ENCODE measurements at regions not wholly inside any gene's neighbourhood (a gene's known extent, or its start where the extent isn't known, plus 50 kb on each side); places are given as distances from the start of the nearest gene placed in this dataset.

GRCh38 chr6:126461045-126461444 is 121.1 kb downstream of the CENPW start:
- Histone ChIP-seq H2AFZ (ENCODE audit: low read length) (no peak overlapping the region), H3F3A (ENCODE audit: insufficient read depth, low read length) (no peaks in the 10 kb centered on the region), H4K20me1 (ENCODE audit: insufficient read depth, low read length) (no peaks in the 10 kb centered on the region), H3K27ac (ENCODE audit: low read depth, low read length, poor library complexity, severe bottlenecking) (no peak overlapping the region), H3K9ac (ENCODE audit: low read length) (no peak overlapping the region), H3K4me3 (ENCODE audit: low read depth, low read length, poor library complexity, severe bottlenecking) (no peak overlapping the region), H3K79me2 (ENCODE audit: insufficient read depth, low read length) (no peaks in the 10 kb centered on the region), H3K27me3 (ENCODE audit: insufficient read depth, low read length) (no peaks in the 10 kb centered on the region), H3K4me1 (ENCODE audit: insufficient read depth, low read length, severe bottlenecking) (no peaks in the 10 kb centered on the region), H3K4me2 (ENCODE audit: low read length) (no peak overlapping the region), H3K9me3 (ENCODE audit: low read length) (no peaks in the 10 kb centered on the region), H3K36me3 (ENCODE audit: insufficient read depth, low read length) (no peaks in the 10 kb centered on the region), H3K9me2 (ENCODE audit: low read depth, low read length) (no peaks in the 10 kb centered on the region)
- TF ChIP-seq EZH2 (IDR thresholded peaks at IDR 0.05; ENCODE audit: borderline replicate concordance, low read length) = no peak
- TF ChIP-seq CTCF (IDR thresholded peaks at IDR 0.05; ENCODE audit: low read length) = no peak

- H3K4me2 ChIP-seq (ENCODE audit: low read length) = no peak overlapping the region
- no peaks in the 10 kb centered on the region for H3K9me2 ChIP-seq (ENCODE audit: low read depth, low read length)
- H3K4me1 ChIP-seq (ENCODE audit: insufficient read depth, low read length, severe bottlenecking) = no peaks in the 10 kb centered on the region
- H3K9ac ChIP-seq (ENCODE audit: low read length) = no peak overlapping the region
- no peak overlapping the region for H3K27ac ChIP-seq (ENCODE audit: low read depth, low read length, poor library complexity, severe bottlenecking)
- TF ChIP-seq EZH2 (IDR thresholded peaks at IDR 0.05; ENCODE audit: borderline replicate concordance, low read length) (no peak), CTCF (IDR thresholded peaks at IDR 0.05; ENCODE audit: low read length) (no peak)
- H3F3A ChIP-seq (ENCODE audit: insufficient read depth, low read length) = no peaks in the 10 kb centered on the region
- no peak overlapping the region for H3K4me3 ChIP-seq (ENCODE audit: low read depth, low read length, poor library complexity, severe bottlenecking)
- H2AFZ ChIP-seq (ENCODE audit: low read length) = no peak overlapping the region
- no peaks in the 10 kb centered on the region for H3K27me3 ChIP-seq (ENCODE audit: insufficient read depth, low read length)
- no peaks in the 10 kb centered on the region for H3K36me3 ChIP-seq (ENCODE audit: insufficient read depth, low read length)
- H3K9me3 ChIP-seq (ENCODE audit: low read length) = no peaks in the 10 kb centered on the region
- H3K79me2 ChIP-seq (ENCODE audit: insufficient read depth, low read length) = no peaks in the 10 kb centered on the region
- no peaks in the 10 kb centered on the region for H4K20me1 ChIP-seq (ENCODE audit: insufficient read depth, low read length)
Observed at GRCh38 chr6:126464245-126464644, 124.3 kb downstream of the CENPW start.

- Histone ChIP-seq H2AFZ (ENCODE audit: low read length) (no peak overlapping the region), H3F3A (ENCODE audit: insufficient read depth, low read length) (no peaks in the 10 kb centered on the region), H3K9me2 (ENCODE audit: low read depth, low read length) (no peaks in the 10 kb centered on the region), H3K4me2 (ENCODE audit: low read length) (no peak overlapping the region), H3K36me3 (ENCODE audit: insufficient read depth, low read length) (no peaks in the 10 kb centered on the region), H3K9me3 (ENCODE audit: low read length) (no peaks in the 10 kb centered on the region), H3K9ac (ENCODE audit: low read length) (no peak overlapping the region), H4K20me1 (ENCODE audit: insufficient read depth, low read length) (no peaks in the 10 kb centered on the region), H3K4me3 (ENCODE audit: low read depth, low read length, poor library complexity, severe bottlenecking) (no peak overlapping the region), H3K4me1 (ENCODE audit: insufficient read depth, low read length, severe bottlenecking) (no peaks in the 10 kb centered on the region), H3K27me3 (ENCODE audit: insufficient read depth, low read length) (no peaks in the 10 kb centered on the region), H3K27ac (ENCODE audit: low read depth, low read length, poor library complexity, severe bottlenecking) (no peak overlapping the region), H3K79me2 (ENCODE audit: insufficient read depth, low read length) (no peaks in the 10 kb centered on the region)
- no peak for TF ChIP-seq CTCF (IDR thresholded peaks at IDR 0.05; ENCODE audit: low read length)
- TF ChIP-seq EZH2 (IDR thresholded peaks at IDR 0.05; ENCODE audit: borderline replicate concordance, low read length) = no peak
Observed at GRCh38 chr6:126475449-126475848, 135.5 kb downstream of the CENPW start.

Data from OCI-LY1 (cell line).